HPDE6-E6E7 (cell line): ENCODE measurements at regions not wholly inside any gene's neighbourhood (a gene's known extent, or its start where the extent isn't known, plus 50 kb on each side); places are given as distances from the start of the nearest gene placed in this dataset.
"Not testable (repeated sequence)": the region's sequence is repeated elsewhere in the genome, so short reads cannot be mapped to it uniquely, and the experiment has no call there.

ENCODE experiments used
- DNase-seq: peaks from one replicate; pipeline ENCODE4 v3.0.0; 2011; ENCODE audit warnings: missing footprints; ENCODE audit errors: extremely low spot score

DNA sequence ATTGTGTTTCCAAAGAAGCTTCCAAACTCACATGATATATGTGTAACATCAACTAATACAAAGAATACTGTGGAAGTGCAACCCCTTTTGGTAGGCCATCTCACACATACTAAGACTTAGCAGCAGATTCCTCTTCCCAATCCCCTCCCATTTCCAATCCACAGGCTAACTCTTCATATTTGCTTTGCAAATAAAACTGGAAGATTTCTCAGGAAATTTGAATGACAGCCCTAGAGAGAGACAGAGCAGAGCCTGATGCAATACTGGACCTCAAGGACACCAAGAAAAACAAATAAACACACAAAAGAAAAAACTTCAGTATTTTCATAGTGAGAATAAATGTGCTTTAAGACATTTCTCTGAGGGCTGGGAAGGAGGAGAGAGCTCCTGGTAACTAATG, 190.2 kb upstream of the BRINP3 start:
- no peak for DNase-seq

- no peak for DNase-seq
These were observed 201.4 kb upstream of the BRINP3 start for GRCh38 chr1:190679044-190679443.

GRCh38 chr1:190679454-190679853, 201.8 kb upstream of the BRINP3 start:
- DNase-seq = no peak

GRCh38 chr1:190679983-190680382, 202.3 kb upstream of the BRINP3 start:
- no peak for DNase-seq

GRCh38 chr1:190685676-190686075, 208.0 kb upstream of the BRINP3 start:
- no peak for DNase-seq

DNA sequence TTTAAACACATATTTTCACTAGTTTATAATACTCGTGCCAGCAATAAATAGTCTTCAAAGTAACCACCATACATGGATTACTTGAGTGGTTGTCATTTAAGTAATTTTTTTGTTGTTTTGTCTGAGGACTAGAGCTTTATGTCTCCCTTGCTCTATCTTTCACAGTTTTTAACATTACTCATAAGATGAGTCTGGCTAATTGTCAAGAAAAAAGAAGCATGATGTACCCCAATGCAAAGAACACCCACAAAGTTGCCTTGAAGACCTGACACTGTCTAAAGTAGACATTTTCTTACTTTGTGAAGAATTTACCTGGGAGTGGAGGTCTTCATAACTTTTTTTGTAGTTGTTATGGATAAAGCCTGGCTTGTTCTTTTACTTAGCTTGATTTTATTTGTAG, 210.4 kb upstream of the BRINP3 start:
- no peak for DNase-seq

GRCh38 chr1:190698488-190698887, 220.8 kb upstream of the BRINP3 start:
- not testable (repeated sequence) for DNase-seq

DNA sequence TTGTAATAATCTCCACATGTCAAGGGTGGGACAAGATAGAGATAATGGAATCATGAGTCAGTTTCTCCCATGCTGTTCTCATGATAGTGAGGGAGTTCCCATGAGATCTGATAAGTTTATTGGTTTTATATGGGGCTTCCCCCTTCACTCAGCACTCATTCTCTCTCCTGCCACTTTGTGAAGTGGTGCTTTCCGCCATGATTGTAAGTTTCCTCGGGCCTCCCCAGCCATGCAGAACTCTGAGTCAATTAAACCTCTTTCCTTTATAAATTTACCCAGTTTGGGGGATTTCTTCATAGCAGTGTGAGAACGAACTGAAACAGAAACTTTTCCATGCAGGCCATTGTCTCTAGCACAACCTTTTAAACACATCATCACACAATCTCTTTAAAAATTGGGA, 221.5 kb upstream of the BRINP3 start:
- no peak for DNase-seq

DNA sequence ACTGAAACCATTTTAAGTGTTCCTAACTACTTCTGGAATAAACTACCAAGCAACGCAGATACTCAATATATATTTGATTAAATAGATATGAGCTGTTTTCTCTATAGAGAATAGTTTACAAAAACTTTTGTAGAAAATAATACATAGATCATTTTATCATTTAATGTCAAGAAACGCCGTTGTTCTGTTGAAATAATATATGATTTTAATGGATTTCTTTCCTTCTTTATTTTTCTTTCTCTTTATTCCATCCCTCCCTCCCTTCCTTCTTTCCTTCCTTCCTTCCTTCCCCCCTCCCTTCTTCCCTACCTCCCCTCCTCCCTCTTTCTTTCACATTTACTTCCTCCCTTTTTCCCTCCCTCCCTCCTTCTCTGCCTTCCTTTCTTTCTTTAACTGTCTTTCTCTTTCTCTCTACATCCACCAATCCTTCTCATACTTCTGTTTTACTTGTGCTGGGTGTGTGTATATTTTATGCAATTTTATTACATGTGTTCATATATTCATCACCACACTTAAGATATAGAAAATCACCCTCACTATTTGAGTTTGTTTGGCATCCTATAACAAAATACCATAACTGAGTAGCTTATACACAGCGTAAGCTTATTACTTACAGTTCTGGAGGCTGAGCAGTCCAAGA, 230.9 kb upstream of the BRINP3 start:
- DNase-seq = no peak

GRCh38 chr1:190711069-190711468, 233.4 kb upstream of the BRINP3 start:
- DNase-seq = no peak

DNA sequence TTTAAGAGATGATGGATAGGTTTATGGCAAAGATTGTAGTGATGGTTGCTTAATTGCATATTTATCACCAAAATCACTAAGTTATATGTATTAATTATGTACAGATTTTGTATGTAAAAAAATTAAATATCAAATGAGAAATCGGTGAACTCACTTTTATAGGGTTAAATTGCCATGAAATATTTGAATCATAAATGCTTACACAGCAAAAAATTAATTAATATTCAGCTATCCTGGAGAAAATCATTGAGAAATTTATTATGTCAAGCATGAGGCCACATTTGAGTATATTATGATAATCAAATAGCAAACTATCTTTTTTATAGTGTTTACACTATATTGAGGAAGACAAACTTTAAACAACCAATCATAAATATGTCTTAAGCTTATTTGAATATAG, 239.4 kb upstream of the BRINP3 start:
- DNase-seq = no peak

- no peak for DNase-seq
These were observed 259.4 kb upstream of the BRINP3 start for GRCh38 chr1:190736971-190737590.

GRCh38 chr1:190738317-190738716, 260.7 kb upstream of the BRINP3 start:
- DNase-seq = no peak

GRCh38 chr1:190739926-190740325, 262.3 kb upstream of the BRINP3 start:
- no peak for DNase-seq

- no peak for DNase-seq
These were observed 270.0 kb upstream of the BRINP3 start for GRCh38 chr1:190747704-190748103.

- DNase-seq = no peak
These were observed 274.5 kb upstream of the BRINP3 start for GRCh38 chr1:190752131-190752530.

GRCh38 chr1:190754666-190755065, 277.0 kb upstream of the BRINP3 start:
- peak; percentile 4 for DNase-seq

- DNase-seq = no peak
These were observed 282.1 kb upstream of the BRINP3 start for GRCh38 chr1:190759807-190760206.

GRCh38 chr1:190762325-190762724, 284.7 kb upstream of the BRINP3 start:
- no peak for DNase-seq

GRCh38 chr1:190792873-190793272, 315.2 kb upstream of the BRINP3 start:
- DNase-seq = no peak

- no peak for DNase-seq
These were observed 330.0 kb upstream of the BRINP3 start for GRCh38 chr1:190807629-190808028.

GRCh38 chr1:190808035-190808434, 330.4 kb upstream of the BRINP3 start:
- no peak for DNase-seq

GRCh38 chr1:190809312-190809711, 331.6 kb upstream of the BRINP3 start:
- DNase-seq = no peak

GRCh38 chr1:190812996-190813395, 335.3 kb upstream of the BRINP3 start:
- DNase-seq = no peak
